T47D (cell line): ENCODE measurements at regions not wholly inside any gene's neighbourhood (a gene's known extent, or its start where the extent isn't known, plus 50 kb on each side); places are given as distances from the start of the nearest gene placed in this dataset.
"Not testable (repeated sequence)": the region's sequence is repeated elsewhere in the genome, so short reads cannot be mapped to it uniquely, and the experiment has no call there.

Source experiments
- DNase-seq, 2 experiments: peaks; one replicate each; pipeline versions ENCODE4 v3.0.0 to v3.0.0-alpha.2; 2011 to 2012; ENCODE audit warnings: low read depth in 1 of 2, low spot score in 1 of 2
- JUND ChIP-seq: IDR thresholded peaks from 2 replicates; pipeline ENCODE4 v1.6.1; 2012; ENCODE audit warnings: low read depth
- in situ Hi-C: cut with HindIII; loops from 2 replicates; pipeline ENCODE4 v1.10.0; 2016; ENCODE audit warnings: low sequenced_read_pairs, low pct_unique_long_range_greater_than_20kb

GRCh38 chr14:37695866-37696265 lies 100.4 kb downstream of the TTC6 start:
- in situ Hi-C loops: no loop called here
- TF ChIP-seq JUND: no peak
- DNase-seq: no peak

GRCh38 chr14:37697489-37698121 lies 102.2 kb downstream of the TTC6 start:
- DNase-seq: no peak
- in situ Hi-C loops: no loop called here

DNA sequence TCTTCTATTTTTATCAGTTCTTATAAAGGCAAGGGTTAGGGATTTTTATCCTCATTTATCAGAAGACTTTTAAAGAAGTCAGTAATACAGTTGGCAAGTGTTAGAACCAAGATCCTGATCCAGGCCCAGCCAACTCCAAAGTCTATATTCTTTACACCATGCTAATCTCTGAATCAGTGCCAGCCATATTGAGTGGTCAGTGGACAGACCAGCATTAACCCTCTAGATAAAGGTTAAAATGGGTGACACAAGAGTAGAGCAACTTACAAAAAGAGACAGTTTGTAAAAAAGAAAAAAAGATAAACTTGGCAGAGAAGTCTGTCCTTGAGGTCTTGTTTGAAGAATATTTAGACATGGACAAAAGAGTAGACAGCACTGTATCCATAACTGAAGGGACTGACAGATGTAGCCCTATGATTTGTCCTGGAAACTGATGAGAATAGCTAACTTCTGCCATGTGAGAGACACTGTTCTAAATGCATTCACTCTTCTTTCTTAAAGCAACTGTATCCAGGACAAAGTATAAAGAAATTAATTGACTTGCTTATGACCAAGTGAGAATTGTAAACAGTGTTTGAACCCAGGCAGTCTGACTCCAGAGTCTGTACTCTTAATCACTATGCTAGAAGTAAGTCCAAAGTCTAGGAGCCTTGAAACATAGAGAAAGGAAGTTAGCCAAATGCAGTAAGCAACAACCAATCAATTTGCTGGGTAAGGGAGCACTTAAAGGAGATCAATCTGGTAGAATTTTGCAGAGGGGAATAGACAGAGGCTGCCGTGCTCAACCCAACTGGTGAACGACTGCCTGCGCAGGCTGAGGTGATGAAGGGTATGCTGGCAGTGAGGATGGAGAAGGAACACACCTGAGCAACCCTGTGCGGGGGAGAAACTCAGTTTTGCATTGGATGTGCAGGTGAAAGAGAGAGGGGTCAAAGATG lies 103.7 kb downstream of the TTC6 start:
- TF ChIP-seq JUND: no peak
- DNase-seq: no peak
- in situ Hi-C loops: no loop called here

More at GRCh38 chr14:37697489-37698121, 102.2 kb downstream of the TTC6 start:
- TF ChIP-seq JUND: 0 out of 2 replicates have a peak, but pooled peaks have one; percentile 14

DNA sequence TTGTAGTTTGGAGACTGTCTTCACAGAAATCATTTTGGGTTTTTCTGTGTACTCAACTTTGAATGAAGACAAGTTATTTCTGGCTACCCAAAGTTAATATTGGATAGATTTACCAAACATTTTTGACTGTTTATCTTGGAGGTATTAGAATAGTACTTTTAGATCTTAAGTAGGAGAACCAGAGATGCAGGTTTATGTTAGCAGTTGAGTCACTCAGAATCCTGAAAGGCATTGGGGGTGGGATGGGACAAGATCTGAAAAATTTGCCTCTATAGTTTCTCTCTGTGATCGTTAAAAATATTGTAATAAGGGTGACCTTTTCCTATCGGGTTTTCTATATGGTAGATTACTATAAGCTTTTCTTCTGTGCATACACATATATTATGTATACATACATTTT lies 112.3 kb downstream of the TTC6 start:
- peak in 1 of 2 experiments; percentile 38 for DNase-seq
- no peak for TF ChIP-seq JUND
- in situ Hi-C loops: no loop called here

- no peak for DNase-seq
- in situ Hi-C loops: no loop called here
These were observed 113.1 kb downstream of the TTC6 start for GRCh38 chr14:37708481-37708880.

GRCh38 chr14:37709419-37710195 lies 114.2 kb downstream of the TTC6 start:
- DNase-seq: peak in 1 of 2 experiments; percentile 25
- in situ Hi-C loops: no loop called here
- TF ChIP-seq JUND: no peak

More at GRCh38 chr14:37708481-37708880, 113.1 kb downstream of the TTC6 start:
- no peak for TF ChIP-seq JUND

GRCh38 chr14:37711356-37711830 lies 116.0 kb downstream of the TTC6 start:
- DNase-seq: no peak
- in situ Hi-C loops: no loop called here

GRCh38 chr14:37711831-37712475 lies 116.5 kb downstream of the TTC6 start:
- DNase-seq: no peak
- TF ChIP-seq JUND: no peak
- in situ Hi-C loops: no loop called here

More at GRCh38 chr14:37711356-37711830, 116.0 kb downstream of the TTC6 start:
- no peak for TF ChIP-seq JUND

- in situ Hi-C loops, DNase-seq: not testable (repeated sequence)
These were observed 117.0 kb downstream of the TTC6 start for GRCh38 chr14:37712476-37712860.

DNA sequence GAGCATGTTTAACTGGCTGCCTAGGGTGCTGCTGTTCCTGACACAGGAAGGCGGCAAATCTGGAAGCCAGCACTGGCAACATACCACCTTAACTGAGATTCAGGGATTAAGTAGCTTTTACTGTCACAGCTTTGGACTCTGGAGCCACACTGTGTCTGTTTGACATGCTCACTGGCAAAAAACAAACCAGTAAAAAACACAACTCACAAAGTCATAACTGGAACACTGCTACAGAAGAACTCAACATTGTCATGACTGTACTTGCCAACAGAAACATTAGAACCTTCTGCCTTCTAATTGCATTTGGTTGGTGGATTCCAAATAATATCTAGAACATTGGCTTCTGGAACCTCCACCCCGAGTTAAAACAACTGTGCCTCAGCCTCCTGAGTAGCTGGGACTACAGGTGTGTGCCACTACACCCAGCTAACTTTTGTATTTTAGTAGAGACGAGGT lies 117.6 kb downstream of the TTC6 start:
- no peak for DNase-seq
- TF ChIP-seq JUND: no peak
- in situ Hi-C loops: no loop called here

- in situ Hi-C loops: no loop called here
- no peak for DNase-seq
- no peak for TF ChIP-seq JUND
These were observed 124.7 kb downstream of the TTC6 start for GRCh38 chr14:37720131-37720530.

DNA sequence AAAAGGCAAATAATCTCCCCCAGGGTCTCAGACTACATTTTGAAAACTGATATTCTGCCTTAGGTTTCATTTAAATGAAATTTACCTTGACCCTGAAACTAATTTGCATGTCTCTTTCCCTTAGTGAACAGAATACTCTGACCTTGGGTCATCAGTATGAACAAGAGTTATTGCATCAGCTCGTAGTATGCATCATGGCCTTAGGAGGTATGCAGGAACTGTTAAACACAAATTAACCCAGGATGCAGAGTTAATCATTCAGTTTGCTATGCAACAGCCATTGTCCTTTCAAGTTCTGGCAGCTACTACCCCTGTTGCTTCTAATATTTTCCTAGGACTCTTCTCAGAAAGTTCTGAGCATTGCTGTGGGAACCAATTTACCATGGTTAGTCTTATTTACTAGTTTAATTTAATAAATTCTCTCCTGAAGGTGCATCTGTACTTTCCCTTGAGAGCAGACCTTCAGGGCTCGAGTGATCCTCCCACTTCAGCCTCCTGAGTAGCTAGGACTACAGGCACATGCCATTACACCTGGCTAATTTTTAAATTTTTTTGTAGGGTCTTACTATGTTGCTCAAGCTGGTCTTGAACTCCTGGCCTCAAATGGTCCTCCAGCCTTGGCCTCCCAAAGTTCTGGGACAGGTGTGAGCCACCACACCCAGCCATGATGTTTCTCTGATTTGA lies 126.7 kb downstream of the TTC6 start:
- in situ Hi-C loops: no loop called here
- DNase-seq: no peak

More for the DNA sequence above, 126.7 kb downstream of the TTC6 start:
- TF ChIP-seq JUND: no peak
